AG04450 (cell line): ENCODE measurements at regions not wholly inside any gene's neighbourhood (a gene's known extent, or its start where the extent isn't known, plus 50 kb on each side); places are given as distances from the start of the nearest gene placed in this dataset.

Source experiments
- CTCF ChIA-PET: fragments of 300-600, 350-600 bp; formaldehyde crosslinking; extraction: SDS; loops from one replicate; lab custom pipeline; 2022; ENCODE audit warnings: antibody characterized with exemption, inconsistent platforms; lab: Charles Lee
- POLR2A ChIA-PET: fragments of 350-600 bp; formaldehyde crosslinking; extraction: SDS; loops from one replicate; lab custom pipeline; 2021; ENCODE audit warnings: antibody characterized with exemption, inconsistent platforms; lab: Yijun Ruan, JAX
- DNase-seq: peaks from one replicate; pipeline ENCODE4 v3.0.0-alpha.2; 2011; ENCODE audit warnings: low read depth, low spot score
- H3K27ac ChIP-seq: one replicate; pipeline ENCODE4 v1.5.1; 2012; ENCODE audit warnings: low read depth, low read length, control low read depth
- H3K27me3 ChIP-seq: one replicate; pipeline ENCODE4 v1.6.0; 2012; ENCODE audit warnings: low read length; ENCODE audit not compliant: control insufficient read depth, insufficient read depth
- H3K4me3 ChIP-seq: 2 replicates; pipeline ENCODE4 v1.5.1; 2011; ENCODE audit warnings: mild to moderate bottlenecking, low read depth, low read length, control low read depth
- H3K9me3 ChIP-seq: 2 replicates; pipeline ENCODE4 v1.5.1; 2012; ENCODE audit warnings: low read length; ENCODE audit not compliant: control insufficient read depth, insufficient read depth
- TF ChIP-seq, protein P1 (sequence below): IDR thresholded peaks from 2 replicates; pipeline ENCODE4 v1.5.1; 2011; ENCODE audit warnings: low read depth, low read length, control low read depth, inconsistent platforms

GRCh38 chr18:78034755-78035154 is 785.1 kb downstream of the GALR1 start:
- Histone ChIP-seq H3K27me3 (no peaks in the 10 kb centered on the region), H3K4me3 (no peak overlapping the region), H3K27ac (no peak overlapping the region), H3K9me3 (peaks cover 34% of the 10 kb centered on the region)
- TF ChIP-seq, protein P1, sequence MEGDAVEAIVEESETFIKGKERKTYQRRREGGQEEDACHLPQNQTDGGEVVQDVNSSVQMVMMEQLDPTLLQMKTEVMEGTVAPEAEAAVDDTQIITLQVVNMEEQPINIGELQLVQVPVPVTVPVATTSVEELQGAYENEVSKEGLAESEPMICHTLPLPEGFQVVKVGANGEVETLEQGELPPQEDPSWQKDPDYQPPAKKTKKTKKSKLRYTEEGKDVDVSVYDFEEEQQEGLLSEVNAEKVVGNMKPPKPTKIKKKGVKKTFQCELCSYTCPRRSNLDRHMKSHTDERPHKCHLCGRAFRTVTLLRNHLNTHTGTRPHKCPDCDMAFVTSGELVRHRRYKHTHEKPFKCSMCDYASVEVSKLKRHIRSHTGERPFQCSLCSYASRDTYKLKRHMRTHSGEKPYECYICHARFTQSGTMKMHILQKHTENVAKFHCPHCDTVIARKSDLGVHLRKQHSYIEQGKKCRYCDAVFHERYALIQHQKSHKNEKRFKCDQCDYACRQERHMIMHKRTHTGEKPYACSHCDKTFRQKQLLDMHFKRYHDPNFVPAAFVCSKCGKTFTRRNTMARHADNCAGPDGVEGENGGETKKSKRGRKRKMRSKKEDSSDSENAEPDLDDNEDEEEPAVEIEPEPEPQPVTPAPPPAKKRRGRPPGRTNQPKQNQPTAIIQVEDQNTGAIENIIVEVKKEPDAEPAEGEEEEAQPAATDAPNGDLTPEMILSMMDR = no peak
- ChIA-PET POLR2A (no interaction called here), CTCF (no interaction called here)
- DNase-seq = no peak

DNA sequence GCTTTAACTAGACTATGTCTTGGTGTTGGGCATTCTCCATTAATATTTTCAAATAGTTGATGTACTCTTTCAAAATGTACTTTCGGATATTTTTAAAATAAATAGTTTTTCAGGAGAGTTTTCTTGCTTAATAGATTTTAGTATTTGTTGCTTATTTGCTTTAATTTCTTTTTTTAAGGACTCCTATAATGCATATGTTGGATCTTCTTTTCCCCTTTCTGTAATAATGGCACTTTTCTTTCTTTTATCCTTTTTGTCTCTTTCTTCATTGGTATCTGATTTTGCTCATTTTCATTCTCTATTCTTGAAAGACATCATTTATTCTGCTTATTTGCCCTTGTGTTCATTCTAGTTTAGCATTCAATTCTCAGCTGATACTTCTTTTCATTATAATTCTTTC is 791.6 kb downstream of the GALR1 start:
- ChIA-PET CTCF (no interaction called here), POLR2A (no interaction called here)
- peaks cover 17% of the 10 kb centered on the region for H3K9me3 ChIP-seq
- H3K27ac ChIP-seq = no peak overlapping the region
- H3K4me3 ChIP-seq = no peak overlapping the region
- TF ChIP-seq, protein P1 = no peak
- DNase-seq = no peak
- H3K27me3 ChIP-seq = no peaks in the 10 kb centered on the region

DNA sequence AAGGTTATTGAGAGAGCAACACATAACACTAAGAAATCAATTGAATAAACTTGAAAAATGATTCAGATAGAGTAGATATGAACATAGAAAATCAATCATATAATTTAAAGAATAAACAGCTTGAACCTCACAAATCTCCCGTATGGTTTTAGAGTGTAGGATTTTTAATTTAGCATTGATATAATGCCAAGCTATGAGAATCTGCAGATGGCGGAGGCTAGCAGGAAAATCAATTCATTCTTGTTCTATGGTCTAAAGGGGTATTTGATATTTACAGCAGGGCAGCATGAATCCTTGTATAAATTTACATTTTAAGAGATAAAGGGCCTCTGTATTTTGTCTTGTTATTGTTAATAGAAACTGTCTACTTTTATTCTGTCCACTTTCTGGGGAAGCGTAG is 797.0 kb downstream of the GALR1 start:
- ChIA-PET POLR2A (no interaction called here), CTCF (no interaction called here)
- no peak overlapping the region for H3K4me3 ChIP-seq
- H3K27ac ChIP-seq = no peak overlapping the region
- peaks cover 25% of the 10 kb centered on the region for H3K9me3 ChIP-seq
- DNase-seq = no peak
- H3K27me3 ChIP-seq = no peaks in the 10 kb centered on the region
- TF ChIP-seq, protein P1 = no peak

DNA sequence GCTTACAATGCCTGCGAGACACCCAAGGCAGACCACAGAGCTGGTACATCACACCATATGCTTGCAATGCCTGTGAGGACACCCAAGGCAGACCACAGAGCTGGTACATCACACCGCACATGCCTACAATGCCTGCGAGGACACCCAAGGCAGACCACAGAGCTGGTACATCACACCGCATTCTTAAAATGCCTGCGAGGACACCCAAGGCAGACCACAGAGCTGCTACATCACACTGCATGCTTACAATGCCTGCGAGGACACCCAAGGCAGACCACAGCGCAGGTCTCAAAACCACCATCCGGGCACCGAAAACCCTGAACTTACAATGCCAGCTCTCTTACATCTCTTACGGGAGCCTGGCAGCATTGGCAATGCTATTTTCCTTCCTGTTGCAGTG is 799.6 kb downstream of the GALR1 start:
- H3K27ac ChIP-seq = no peak overlapping the region
- peaks cover 26% of the 10 kb centered on the region for H3K9me3 ChIP-seq
- TF ChIP-seq, protein P1 = no peak
- H3K27me3 ChIP-seq = no peaks in the 10 kb centered on the region
- POLR2A ChIA-PET = no interaction called here
- CTCF ChIA-PET = no interaction called here
- DNase-seq = no peak
- H3K4me3 ChIP-seq = no peak overlapping the region

DNA sequence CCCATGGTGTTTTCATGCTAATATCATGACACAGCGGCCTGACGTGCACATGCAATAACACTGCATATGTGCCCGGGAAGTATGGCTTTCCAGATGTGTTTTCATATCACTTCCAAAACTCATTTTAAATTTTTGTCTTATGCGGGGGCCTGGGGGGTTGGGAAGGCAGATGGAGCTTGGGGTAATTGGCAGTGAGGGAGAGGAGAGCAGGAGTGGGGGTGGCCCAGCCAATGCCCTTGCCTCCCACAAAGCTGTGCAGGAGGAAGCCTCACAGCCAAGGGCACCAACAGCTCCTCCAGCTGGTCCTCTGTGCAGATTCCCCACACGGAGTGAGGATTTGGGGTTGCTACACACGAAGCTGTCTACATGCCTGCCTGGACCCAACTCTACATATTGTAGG is 805.2 kb downstream of the GALR1 start:
- TF ChIP-seq, protein P1 = no peak
- DNase-seq = no peak
- H3K27ac ChIP-seq = no peak overlapping the region
- H3K27me3 ChIP-seq = no peaks in the 10 kb centered on the region
- H3K9me3 ChIP-seq = peaks cover 52% of the 10 kb centered on the region
- CTCF ChIA-PET = no interaction called here
- POLR2A ChIA-PET = no interaction called here
- H3K4me3 ChIP-seq = no peak overlapping the region
